ENCODE measurements at regions not wholly inside any gene's neighbourhood (a gene's known extent, or its start where the extent isn't known, plus 50 kb on each side); places are given as distances from the start of the nearest gene placed in this dataset.

GRCh38 chr12:118575730-118576129 is 199.4 kb downstream of the SUDS3 start:
- Mint-ChIP-seq H3K9me3 (peaks cover 0 to 2% of the 10 kb centered on the region in 2 donors), H3K27ac (no peak overlapping the region), H3K27me3 (ENCODE audit: low read depth in 2 of 2) (no peaks in the 10 kb centered on the region), H3K4me3 (no peak overlapping the region), H3K4me1 (no peaks in the 10 kb centered on the region), H3K36me3 (no peaks in the 10 kb centered on the region)
- no peaks in the 10 kb centered on the region for H3K4me1 ChIP-seq (ENCODE audit: control insufficient read depth, insufficient read depth, low read length)
- no peak overlapping the region for H3K4me3 ChIP-seq (ENCODE audit: low read length)
- no peak overlapping the region for H3K27ac ChIP-seq (ENCODE audit: low read length)
- no peaks in the 10 kb centered on the region for H3K9me3 ChIP-seq (ENCODE audit: control insufficient read depth, insufficient read depth, low read length)
- intact Hi-C loops (cut with micrococcal nuclease), result no loop called here
- 76% methylated on average over 2 of the region's 2 CpGs for WGBS (ENCODE audit: insufficient coverage)
- TF ChIP-seq, protein P1, sequence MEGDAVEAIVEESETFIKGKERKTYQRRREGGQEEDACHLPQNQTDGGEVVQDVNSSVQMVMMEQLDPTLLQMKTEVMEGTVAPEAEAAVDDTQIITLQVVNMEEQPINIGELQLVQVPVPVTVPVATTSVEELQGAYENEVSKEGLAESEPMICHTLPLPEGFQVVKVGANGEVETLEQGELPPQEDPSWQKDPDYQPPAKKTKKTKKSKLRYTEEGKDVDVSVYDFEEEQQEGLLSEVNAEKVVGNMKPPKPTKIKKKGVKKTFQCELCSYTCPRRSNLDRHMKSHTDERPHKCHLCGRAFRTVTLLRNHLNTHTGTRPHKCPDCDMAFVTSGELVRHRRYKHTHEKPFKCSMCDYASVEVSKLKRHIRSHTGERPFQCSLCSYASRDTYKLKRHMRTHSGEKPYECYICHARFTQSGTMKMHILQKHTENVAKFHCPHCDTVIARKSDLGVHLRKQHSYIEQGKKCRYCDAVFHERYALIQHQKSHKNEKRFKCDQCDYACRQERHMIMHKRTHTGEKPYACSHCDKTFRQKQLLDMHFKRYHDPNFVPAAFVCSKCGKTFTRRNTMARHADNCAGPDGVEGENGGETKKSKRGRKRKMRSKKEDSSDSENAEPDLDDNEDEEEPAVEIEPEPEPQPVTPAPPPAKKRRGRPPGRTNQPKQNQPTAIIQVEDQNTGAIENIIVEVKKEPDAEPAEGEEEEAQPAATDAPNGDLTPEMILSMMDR (IDR thresholded peaks at IDR 0.05), result no peak
- H3K36me3 ChIP-seq (ENCODE audit: control insufficient read depth, insufficient read depth, low read length), result no peaks in the 10 kb centered on the region
- no peaks in the 10 kb centered on the region for H3K27me3 ChIP-seq (ENCODE audit: control insufficient read depth, insufficient read depth, low read length)
- DNase-seq (no peak), ATAC-seq (no peak)

DNA sequence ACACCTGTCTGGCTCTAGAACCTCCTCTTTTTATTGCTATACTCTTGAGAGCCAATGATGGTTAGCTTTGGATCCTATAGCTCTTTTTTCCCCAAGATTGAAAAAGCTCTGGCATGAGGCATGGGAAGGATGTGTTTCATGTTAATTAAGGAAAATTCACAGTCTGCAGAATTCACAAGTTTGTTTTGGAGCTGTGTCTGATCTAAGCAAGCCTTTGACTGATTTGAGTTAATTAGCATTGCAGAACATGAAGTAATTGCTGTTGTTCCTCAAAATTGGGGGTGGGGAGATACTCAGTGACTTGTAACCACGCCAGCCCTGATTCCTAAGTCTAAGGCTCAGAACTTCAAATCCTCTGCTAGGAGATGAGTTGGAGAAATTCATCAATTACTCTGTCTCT is 205.0 kb downstream of the SUDS3 start:
- no peaks in the 10 kb centered on the region for H3K27me3 ChIP-seq (ENCODE audit: control insufficient read depth, insufficient read depth, low read length)
- H3K36me3 Mint-ChIP-seq, result no peaks in the 10 kb centered on the region
- DNase-seq (no peak), ATAC-seq (no peak)
- TF ChIP-seq, protein P1 (IDR thresholded peaks at IDR 0.05), result no peak
- H3K27me3 Mint-ChIP-seq (ENCODE audit: low read depth in 2 of 2), result peaks cover 0 to 5% of the 10 kb centered on the region in 2 donors
- no peak overlapping the region for H3K27ac Mint-ChIP-seq
- H3K4me3 Mint-ChIP-seq, result no peak overlapping the region
- no peaks in the 10 kb centered on the region for H3K9me3 ChIP-seq (ENCODE audit: control insufficient read depth, insufficient read depth, low read length)
- peaks cover 0 to 2% of the 10 kb centered on the region in 2 donors for H3K9me3 Mint-ChIP-seq
- no peak overlapping the region for H3K27ac ChIP-seq (ENCODE audit: low read length)
- no peaks in the 10 kb centered on the region for H3K4me1 Mint-ChIP-seq
- 47% methylated on average over 1 of the region's 1 CpG for WGBS (ENCODE audit: insufficient coverage)
- no peaks in the 10 kb centered on the region for H3K4me1 ChIP-seq (ENCODE audit: control insufficient read depth, insufficient read depth, low read length)
- intact Hi-C loops (cut with micrococcal nuclease), result no loop called here
- H3K4me3 ChIP-seq (ENCODE audit: low read length), result no peak overlapping the region
- H3K36me3 ChIP-seq (ENCODE audit: control insufficient read depth, insufficient read depth, low read length), result no peaks in the 10 kb centered on the region

GRCh38 chr12:118582863-118583262 is 206.5 kb downstream of the SUDS3 start:
- no peak for ATAC-seq
- DNase-seq, result no peak
- Mint-ChIP-seq H3K36me3 (no peaks in the 10 kb centered on the region), H3K27ac (no peak overlapping the region), H3K4me1 (no peaks in the 10 kb centered on the region), H3K4me3 (no peak overlapping the region), H3K27me3 (ENCODE audit: low read depth in 2 of 2) (peaks cover 0 to 5% of the 10 kb centered on the region in 2 donors), H3K9me3 (peaks cover 0 to 2% of the 10 kb centered on the region in 2 donors)
- 77% methylated on average over 4 of the region's 4 CpGs for WGBS (ENCODE audit: insufficient coverage)
- TF ChIP-seq, protein P1 (IDR thresholded peaks at IDR 0.05), result no peak
- Histone ChIP-seq H3K27ac (ENCODE audit: low read length) (no peak overlapping the region), H3K36me3 (ENCODE audit: control insufficient read depth, insufficient read depth, low read length) (no peaks in the 10 kb centered on the region), H3K4me1 (ENCODE audit: control insufficient read depth, insufficient read depth, low read length) (no peaks in the 10 kb centered on the region), H3K27me3 (ENCODE audit: control insufficient read depth, insufficient read depth, low read length) (no peaks in the 10 kb centered on the region), H3K4me3 (ENCODE audit: low read length) (no peak overlapping the region), H3K9me3 (ENCODE audit: control insufficient read depth, insufficient read depth, low read length) (no peaks in the 10 kb centered on the region)
- intact Hi-C loops (cut with micrococcal nuclease), result no loop called here

DNA sequence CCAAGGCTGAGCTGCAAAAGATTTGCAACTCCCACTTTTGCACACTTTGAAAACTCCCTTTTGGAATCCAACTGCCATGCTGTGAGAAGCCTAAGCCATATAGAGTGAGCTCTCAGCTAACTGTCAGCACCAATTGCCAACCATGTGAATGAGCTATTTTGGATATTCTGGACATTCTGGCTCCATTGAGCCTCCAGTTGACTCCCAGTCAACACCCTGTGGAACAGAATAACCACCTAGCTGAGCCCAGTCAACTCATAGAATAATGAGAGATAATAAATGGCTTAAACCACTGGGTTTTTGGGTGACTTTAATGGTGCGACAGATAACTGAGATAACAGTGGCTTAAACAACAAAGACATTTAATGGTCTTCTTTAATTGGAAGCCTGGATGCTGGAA is 210.1 kb downstream of the SUDS3 start:
- 90% methylated on average over 1 of the region's 1 CpG for WGBS (ENCODE audit: insufficient coverage)

More for the DNA sequence above, 210.1 kb downstream of the SUDS3 start:
- TF ChIP-seq, protein P1 (IDR thresholded peaks at IDR 0.05), result no peak
- no peak overlapping the region for H3K4me3 Mint-ChIP-seq
- H3K27ac ChIP-seq (ENCODE audit: low read length), result no peak overlapping the region
- intact Hi-C loops (cut with micrococcal nuclease), result no loop called here
- H3K36me3 ChIP-seq (ENCODE audit: control insufficient read depth, insufficient read depth, low read length), result no peaks in the 10 kb centered on the region
- H3K9me3 ChIP-seq (ENCODE audit: control insufficient read depth, insufficient read depth, low read length), result no peaks in the 10 kb centered on the region
- no peak overlapping the region for H3K4me3 ChIP-seq (ENCODE audit: low read length)
- DNase-seq, result no peak
- no peaks in the 10 kb centered on the region for H3K27me3 ChIP-seq (ENCODE audit: control insufficient read depth, insufficient read depth, low read length)
- H3K27me3 Mint-ChIP-seq (ENCODE audit: low read depth in 2 of 2), result peaks cover 0 to 5% of the 10 kb centered on the region in 2 donors
- no peaks in the 10 kb centered on the region for H3K4me1 Mint-ChIP-seq
- peaks cover 0 to 2% of the 10 kb centered on the region in 2 donors for H3K9me3 Mint-ChIP-seq
- H3K4me1 ChIP-seq (ENCODE audit: control insufficient read depth, insufficient read depth, low read length), result no peaks in the 10 kb centered on the region
- no peak for ATAC-seq
- H3K36me3 Mint-ChIP-seq, result no peaks in the 10 kb centered on the region
- no peak overlapping the region for H3K27ac Mint-ChIP-seq

Measured in natural killer cell (primary cell).